Fibroblast of the conjunctiva (primary cell): ENCODE measurements at regions not wholly inside any gene's neighbourhood (a gene's known extent, or its start where the extent isn't known, plus 50 kb on each side); places are given as distances from the start of the nearest gene placed in this dataset.
A peak's percentile ranks its signal among the peaks of the same experiment; 100 is the strongest.

Source experiments
- DNase-seq: peaks from one replicate; pipeline ENCODE4 v3.0.0-alpha.2; 2010; ENCODE audit warnings: low read depth

DNA sequence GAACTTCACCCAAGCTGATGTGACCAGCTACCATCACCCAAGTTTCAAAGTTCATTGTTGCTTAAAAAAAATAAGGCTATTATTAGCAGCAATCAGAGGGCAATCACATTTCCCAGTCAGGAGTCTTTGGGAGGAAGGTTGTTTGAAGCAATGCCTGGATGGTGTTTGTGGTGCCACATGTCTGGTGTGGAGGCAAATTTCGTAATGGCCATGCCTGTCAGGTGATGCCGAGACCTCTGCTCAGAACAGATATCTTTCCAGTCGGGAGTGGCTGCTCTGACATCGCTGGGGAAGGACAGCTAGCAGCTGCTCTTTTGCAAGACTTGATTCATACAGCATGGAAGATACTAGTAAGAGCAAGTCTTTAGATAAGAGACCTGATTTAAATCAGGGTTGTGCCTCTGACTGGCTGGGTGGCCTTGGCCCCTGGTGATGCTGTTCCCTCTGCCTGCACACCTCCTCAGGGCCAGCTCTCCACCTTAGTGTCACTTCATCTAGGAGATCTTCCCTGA, 187.8 kb upstream of the JUN start:
- no peak for DNase-seq

DNA sequence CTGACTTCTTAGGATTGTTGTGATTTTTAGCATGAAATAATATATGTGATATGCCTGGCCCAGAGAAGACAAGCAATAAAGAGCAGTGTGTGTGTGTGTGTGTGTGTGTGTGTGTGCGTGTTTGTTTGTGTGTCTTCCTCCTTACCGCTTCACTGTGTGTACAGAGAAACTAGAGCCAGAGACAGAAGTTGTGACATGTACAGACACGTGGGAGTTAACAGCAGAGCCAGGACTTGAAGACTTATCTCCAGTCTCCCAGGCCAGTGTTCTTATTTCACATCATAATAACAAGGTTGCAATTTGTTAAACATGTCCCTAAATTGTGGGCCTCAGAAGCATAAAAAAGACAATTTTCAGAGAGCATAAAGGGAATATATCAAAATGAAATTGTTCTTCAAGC, 192.0 kb upstream of the JUN start:
- no peak for DNase-seq

DNA sequence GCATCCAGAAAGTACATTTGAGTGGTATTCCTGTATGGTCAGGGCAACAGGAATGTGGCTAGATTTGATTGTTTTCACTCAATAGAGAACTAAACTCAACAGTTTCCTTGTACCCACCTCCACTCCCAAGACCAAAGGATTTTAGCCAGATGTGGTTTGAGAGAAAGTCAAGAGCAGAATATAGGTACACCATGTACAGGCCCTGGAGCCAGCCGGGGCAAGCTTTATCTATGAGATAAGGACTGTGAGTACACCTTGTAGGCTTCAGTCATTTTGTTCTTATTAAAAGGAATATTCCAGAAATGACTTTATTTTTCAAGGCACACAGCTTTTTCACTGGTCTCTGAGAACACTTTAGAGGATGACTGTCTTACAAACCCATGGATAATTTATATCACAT, 192.4 kb upstream of the JUN start:
- no peak for DNase-seq

DNA sequence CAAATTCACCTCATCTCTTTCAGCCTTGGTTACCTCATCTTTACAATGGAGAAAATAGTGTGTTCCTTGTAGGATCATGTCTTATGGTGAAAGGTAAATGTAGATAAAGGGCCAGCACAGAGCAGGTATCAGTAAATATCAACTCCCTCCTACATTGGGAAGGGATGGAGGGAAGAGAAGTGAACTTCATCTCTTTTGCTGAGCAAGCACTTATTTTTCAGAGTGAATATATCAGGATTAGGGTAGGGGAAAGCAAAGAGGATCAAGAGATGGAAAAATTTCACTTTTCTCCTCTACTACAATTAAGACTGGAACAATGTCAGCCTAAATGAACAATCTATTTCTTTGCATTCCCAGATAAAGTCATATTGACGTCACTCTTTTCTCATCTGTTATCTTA, 193.8 kb upstream of the JUN start:
- DNase-seq: no peak

DNA sequence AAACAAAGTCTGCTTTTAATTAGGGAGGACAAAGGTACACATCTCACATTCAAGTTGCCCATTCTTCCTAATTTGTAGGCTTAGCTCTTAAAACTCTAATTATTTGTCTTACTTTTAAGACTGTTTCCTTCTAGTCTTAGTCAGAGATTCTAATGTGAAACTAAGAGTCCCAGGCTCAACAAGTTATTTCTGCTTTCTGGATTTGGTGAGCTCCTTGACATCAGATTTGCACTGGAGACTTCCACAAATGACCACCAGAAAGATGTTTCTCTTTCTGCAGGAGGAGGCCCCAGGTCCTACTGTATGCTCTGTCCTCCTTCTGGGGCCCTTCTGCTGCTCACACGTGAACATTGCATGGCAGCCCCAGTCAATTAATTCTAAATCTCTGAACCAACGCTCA, 194.2 kb upstream of the JUN start:
- no peak for DNase-seq

DNA sequence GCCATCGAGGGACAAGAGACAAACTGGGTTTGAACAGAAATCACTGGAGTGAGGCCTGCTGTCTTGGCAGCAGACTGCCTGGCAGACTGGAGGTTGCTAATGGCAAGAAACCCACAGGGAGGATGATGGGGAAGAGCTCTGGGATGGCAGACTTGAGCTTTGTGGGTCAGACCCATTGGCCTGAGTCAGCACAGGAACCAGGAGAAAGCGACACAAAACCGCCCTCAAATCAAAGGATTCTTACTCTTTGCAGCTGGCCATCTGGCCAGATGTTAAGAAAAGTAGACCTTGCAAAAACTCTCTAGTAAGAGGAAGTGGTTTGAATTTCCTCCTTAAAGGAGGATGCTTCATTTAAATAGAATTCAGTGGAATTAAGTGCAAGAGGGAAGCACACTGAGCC, 195.2 kb upstream of the JUN start:
- DNase-seq: no peak

DNA sequence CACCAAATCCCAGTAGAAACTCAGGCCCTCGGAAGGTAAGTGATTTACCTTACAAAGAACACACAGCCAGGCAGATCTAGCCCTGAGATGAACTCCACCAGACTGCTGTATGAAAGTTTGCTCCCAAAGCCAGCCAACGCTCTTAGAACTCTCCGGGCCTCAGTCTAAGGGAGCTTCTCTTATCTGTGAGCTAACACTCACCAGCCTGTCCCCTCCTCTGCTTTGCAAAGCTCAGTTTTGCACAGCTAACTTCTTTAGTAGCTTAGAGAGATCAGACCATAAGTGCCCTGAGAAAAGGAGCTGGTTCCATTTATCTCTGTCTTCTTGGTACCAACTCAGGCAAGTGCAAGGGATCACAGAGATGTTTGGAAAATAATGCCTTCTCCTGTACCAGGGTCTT, 195.8 kb upstream of the JUN start:
- DNase-seq: no peak

DNA sequence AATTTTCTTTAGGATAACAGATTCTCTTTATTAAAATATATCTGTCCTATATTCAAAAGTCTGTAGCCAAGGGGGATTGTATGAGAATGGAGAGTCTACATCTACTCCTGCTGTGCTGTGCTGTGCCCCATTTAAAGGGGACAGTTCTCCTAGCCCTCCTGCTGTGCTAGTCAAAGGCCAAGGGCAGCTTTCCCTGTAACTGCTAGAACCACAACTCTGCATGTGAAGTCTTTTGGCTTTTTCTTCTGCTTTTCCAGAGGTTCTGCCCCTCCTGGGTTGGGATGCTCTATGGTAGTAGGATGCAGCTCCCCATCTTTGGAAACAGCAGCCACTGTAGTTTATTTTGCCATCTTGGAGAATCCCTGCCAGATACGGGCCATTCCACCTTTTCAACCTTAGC, 197.5 kb upstream of the JUN start:
- DNase-seq: no peak

DNA sequence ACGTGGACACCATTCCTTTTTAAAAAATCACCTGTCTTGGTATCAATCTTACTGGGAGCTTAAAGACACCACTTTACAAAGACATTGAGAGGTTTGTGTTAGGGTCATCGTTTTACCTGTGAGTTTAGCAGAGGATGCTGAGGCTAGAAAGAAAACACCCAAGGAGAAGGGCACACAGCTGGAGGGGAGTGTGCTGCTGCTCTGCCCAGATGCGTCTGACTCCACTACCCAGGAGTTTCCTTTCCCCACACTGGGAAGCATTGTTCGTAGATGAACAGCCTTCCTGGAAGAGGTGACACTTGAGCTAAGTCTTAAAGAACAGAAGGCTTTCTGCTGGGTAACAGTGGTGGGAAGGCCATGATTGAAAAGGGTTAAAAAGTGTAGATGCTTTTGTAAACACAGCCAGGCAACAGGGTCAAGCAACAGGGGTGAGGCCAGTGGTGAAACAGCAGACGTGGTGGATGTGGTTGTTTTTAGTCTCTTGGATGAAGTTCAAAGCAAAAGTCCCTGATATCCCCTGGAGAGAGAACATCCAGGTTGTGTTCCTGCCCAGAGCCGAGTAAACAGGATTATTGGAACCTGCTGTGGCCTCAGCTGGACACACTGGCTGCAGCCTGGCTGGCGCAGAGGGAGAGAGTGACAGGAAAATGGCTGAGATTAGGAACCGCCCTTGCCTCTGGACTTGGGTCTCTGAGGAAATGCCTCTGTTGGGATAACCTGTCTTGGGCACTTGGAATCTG, 198.6 kb upstream of the JUN start:
- DNase-seq: no peak

DNA sequence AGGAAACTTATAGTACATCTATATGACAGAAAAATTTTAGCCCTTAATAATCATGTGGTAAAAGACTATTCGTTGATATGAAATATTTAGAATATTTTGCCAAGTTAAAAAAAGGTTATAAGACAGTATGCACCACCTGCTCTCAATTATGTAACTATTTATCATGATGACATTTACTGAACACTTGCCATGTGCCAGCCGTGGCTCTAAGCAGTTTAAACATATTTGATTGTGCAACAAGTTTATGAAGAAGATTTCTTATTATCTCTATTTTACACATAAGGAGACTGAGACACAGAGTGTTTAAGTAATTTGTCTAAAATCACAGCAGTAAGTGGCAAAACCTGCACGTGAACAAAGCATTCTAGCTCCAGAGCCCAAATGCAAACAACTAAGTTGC, 199.3 kb upstream of the JUN start:
- DNase-seq: peak; percentile 34

DNA sequence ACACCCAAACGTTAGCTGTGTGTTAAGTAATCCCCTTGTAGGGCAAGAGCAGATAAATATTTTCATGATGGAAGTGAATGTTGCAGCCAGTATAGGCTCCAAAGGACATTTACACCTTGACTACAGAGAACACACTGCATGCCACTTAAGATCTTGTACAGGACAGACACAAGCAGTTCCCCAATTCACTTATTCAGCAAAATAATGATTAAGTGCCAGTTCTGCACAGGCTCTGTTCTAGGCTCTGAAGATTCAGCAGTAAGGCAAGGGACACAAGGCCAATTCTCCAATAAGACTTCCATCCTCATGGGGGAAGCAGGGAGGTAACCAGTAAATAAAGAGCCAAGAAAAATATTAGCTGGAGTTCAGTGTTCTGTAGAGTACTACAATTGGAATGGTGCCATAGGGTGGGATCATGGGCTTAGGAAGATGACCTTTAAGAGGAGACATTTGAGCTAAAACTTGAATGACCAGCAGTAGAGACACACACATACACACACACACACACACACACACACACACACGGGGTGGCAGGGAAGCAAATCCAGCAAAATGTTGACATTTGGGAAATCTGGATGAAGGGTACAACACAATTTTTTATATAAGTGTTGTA, 199.9 kb upstream of the JUN start:
- peak; percentile 28 for DNase-seq

DNA sequence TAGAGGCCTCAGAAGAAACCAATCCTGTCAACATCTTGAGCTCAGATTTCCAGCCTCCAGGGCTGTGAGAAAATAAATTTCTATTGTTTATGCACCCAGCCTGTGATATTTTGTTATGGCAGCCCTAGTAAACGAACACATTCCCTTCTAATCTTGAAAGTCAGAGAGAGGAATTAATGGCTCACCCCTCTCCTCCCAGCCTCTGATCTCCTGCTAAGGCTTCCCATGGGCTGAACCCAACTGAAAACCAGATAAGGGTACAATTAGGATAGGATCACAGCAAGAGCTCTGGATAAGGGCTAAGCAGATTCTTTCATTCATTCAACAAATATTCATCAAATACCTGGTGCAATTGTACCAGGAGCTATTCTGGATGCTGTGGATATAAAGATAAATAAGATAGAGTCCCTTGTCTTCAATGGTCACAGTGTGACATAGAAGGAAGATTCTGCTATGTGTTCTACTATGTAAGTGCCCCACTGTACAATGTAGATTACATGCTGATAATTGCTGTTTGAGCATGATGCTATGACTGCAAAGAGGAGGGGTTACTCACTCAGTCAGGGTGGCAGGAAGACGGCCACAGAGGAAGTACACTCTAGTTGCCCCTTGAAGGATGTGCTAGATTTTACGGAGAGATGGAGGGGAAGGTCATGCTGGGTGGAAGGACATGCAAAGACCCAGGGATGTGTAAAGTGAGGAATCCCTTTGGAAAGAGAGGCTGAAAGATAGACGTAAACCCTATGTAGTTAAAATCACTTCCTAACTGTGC, 203.3 kb upstream of the JUN start:
- DNase-seq: no peak

DNA sequence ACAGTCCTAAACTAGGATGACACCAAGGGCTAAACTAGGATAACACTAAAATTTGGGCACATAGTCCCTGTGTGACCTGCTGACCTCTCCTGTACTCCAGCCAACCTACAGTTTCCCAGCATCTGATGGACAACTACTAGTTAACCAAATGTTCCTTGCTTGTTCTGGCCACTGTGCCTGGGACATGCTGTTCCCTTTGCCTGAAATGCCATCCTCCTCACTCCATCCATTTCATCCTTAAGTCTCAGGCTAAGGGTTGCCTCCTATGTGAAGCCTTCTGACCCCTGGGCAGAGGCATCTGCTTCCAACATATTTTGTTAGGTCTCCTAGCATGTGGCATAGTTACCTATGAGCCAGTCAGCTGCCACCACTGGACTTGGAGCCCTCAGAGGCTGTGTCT, 204.9 kb upstream of the JUN start:
- DNase-seq: no peak

DNA sequence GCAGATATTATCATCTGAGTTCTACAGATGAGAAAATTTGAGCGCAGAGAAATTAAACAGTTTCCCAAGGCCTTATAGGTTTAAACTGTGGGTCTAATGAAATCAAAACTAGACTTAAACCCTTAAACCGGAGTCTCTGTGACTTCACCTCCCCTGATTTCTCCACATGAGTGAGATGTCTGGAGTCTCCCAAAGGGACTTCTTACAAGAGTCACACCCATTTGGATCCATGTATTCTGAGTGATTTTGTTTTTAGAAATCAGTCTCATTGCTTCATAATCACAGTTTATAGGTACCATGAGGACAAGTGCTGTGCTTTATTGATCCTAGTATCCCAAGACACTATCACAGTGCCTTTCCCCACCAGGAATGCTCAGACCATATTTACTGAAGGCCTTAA, 206.0 kb upstream of the JUN start:
- DNase-seq: no peak

DNA sequence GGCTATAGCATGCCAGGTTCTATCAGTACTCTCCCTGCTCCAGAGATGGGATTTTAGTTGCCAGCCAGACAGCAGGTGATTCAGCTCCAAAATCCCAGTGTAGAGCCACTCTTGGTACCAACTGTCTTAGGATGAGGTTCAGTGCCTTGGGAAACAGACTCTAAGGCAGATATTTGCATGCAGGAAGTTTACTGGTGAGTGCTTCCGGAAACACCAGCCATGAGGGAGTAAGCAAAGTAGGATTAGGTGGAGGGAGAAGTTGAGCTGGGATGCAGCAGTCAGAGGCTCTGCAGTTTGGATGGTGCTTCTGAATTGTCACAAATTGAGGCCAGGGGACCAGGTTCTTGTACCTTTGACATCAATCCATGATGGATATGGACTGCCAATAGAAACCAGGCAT, 207.5 kb upstream of the JUN start:
- DNase-seq: no peak

DNA sequence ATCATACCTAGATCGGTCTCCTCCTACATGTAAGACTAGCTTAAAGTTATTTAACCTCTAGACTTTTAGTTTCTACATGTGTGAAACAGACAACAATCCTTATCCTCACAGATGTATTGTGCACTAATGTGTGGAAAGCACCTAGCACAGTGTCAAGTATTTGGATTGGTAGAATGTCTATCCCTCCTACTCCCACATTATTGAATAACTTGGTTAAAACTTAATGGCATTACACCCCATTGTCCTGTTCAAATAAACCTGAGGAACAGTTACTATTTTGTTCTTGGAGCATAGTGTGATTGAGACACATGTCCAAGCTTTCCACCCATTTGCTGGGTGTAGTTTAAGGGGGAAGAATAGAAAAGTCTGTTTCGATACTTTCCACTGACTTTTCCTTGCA, 208.8 kb upstream of the JUN start:
- no peak for DNase-seq

DNA sequence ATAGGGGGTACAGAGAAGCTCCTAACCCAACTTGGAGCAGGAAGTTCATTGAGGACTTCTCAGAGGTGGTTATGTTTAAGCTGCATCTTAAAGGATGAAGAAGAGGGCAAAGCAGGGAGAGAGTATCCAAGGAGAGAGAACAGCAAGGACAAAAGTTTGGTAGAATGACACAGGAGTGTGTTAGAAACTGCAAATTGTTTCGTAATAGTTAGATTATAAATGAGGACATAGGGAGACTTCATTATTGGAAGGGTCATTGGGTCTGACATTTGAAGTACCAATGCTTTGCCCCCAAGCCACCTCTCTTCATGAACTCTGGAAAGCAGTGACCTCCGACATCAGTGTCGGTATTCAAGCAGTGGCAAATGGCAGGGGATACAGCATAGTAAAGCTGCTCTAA, 209.6 kb upstream of the JUN start:
- DNase-seq: no peak

DNA sequence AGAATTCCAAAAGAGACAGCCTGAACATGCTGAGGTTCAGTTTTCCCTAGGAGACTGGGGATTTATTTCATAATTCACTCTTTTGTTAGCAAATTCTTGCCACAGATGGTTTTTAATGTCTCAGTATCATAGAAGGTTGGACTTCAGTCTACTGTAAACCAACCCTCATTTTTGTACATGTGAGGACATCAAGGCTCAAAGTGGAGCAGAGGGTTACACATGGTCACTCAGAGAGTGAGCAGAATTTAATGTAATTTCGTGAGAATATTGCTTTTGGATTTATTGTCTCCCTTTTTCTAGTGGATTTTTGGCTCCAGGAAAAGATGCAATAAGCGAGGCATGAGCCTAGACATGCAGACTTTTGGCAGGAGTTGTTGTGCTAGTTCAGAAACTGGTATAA, 210.8 kb upstream of the JUN start:
- DNase-seq: no peak

DNA sequence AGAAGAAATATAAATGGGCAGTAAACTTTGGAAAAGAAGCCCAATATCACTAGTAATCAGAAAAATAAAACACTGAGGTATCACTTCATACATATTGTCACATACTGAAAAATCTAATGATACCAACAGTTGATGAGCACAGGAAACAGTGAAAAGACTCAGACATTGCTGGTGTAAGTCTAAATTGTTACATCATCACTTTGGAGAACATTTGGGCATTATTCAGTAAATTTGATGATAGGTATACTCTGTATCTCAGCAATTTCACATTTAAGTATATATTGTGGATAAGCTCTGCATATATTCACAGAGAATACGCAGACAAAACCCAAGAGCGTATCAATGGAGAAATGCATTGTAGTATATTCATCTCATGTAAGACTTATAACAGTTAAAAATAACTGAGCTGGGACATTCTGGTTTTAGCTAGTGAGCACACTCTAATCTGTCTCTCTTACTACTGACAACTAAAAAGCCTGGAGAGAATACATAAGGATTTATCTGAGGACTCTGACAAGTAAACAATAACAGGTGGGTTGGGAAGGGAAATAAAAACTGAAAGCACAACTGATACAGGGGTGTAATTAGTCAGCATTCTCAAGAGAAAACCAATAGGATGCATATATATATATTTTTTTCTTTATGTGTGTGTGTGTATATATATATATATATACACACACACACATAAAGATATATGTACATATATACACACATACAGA, 212.7 kb upstream of the JUN start:
- DNase-seq: no peak

DNA sequence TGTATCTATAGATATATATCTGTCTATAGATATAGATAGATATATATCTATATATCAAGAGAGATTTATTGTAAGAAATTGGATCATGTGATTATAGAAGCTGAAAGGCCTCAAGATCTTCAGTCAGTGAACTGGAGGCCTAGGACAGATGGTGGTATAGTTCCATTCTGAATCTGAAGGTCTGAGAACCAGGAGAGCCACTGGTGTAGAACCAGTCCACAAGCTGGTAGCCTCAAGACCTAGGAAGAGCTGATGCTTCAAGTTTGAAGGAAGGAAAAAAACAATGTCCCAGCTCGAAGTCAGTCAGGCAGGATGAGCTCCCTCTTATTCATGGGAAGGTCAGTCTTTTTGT, 213.2 kb upstream of the JUN start:
- DNase-seq: no peak

DNA sequence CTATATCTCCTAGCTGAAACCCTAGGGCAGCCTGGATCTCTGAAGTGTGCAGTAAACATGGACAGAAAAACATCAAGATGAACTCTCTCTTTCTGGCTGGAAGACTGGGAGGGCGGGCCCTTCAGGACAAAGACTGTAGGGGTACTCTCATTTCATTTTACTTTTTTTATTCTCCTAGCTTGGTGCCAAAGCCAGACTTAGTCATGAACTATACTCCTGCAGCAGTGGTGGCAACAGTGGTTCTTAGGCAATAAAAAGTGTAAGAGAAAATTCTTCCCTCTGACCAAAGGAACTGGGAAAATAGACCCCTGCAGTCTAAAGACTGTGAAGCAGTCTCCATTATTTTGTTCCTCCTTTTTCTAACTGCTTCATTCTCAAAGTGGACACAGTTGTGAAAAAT, 213.8 kb upstream of the JUN start:
- no peak for DNase-seq

DNA sequence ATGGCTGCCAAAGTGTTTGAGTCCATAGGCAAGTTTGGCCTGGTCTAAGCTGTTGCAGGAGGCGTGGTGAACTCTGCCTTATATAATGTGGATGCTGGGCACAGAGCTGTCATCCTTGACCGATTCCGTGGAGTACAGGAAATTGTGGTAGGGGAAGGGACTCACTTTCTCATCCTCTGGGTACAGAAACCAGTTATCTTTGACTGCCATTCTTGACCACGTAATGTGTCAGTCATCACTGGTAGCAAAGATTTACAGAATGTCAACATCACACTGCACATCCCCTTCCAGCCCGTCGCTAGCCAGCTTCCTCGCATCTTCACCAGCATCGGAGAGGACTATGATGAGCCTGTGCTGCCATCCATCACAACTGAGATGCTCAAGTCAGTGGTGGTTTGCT, 215.8 kb upstream of the JUN start:
- DNase-seq: no peak

DNA sequence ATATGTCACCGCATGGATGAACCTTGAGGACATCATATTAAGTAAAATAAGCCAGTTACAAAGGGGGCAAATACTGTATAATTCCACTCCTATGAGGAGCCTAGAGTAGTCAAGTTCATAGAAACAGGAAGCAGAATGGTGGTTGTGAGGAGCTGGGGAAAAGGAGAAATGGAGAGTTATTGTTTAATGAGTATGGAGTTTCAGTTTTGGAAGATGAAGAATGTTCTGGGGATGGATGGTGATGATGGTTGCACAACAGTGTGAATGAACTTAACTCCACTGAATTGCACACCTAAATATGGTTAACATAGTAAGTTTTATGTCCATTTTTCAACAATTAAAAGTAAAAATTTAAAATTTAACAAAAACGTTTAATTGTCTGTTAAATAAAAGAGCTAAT, 220.9 kb upstream of the JUN start:
- no peak for DNase-seq
